ENCODE measurements at regions not wholly inside any gene's neighbourhood (a gene's known extent, or its start where the extent isn't known, plus 50 kb on each side); places are given as distances from the start of the nearest gene placed in this dataset.
A peak's percentile ranks its signal among the peaks of the same experiment; 100 is the strongest.

DNA sequence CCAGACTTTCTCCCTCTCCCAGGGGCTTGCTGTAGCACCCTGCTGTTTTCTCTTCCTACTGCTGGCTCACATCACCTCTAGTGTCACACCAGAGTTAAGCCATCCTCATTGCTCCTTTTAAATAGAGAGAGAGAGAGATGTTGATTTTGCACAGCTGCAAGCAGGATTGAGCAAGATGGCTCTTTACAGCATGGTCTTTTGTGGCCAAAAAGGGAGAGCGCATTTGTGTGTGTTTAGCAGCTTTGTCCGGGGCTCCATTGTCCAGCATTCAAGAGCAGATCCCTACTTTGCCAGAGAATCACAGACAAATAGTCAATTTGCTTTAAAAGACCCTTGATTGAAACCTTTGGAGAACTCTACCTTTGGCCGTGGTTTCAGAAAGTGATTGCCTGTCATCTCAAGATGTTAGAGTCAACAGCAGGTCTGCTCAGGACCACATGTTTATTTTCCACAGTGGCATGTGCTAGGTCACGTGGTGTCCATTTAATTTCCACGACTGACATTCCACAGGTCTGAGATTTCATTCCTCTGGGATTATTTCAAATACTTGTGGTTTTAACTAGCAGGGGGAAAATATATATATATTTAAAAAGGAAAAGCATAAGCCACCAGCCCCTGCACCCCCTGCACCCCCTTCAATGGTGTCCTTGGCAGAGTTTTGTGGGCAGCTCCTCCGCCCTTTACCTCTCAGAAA is 359.9 kb upstream of the SLC14A2 start:
- no peak overlapping the region for H3K4me3 ChIP-seq (ENCODE audit: severe bottlenecking)
- TF ChIP-seq, protein P1, sequence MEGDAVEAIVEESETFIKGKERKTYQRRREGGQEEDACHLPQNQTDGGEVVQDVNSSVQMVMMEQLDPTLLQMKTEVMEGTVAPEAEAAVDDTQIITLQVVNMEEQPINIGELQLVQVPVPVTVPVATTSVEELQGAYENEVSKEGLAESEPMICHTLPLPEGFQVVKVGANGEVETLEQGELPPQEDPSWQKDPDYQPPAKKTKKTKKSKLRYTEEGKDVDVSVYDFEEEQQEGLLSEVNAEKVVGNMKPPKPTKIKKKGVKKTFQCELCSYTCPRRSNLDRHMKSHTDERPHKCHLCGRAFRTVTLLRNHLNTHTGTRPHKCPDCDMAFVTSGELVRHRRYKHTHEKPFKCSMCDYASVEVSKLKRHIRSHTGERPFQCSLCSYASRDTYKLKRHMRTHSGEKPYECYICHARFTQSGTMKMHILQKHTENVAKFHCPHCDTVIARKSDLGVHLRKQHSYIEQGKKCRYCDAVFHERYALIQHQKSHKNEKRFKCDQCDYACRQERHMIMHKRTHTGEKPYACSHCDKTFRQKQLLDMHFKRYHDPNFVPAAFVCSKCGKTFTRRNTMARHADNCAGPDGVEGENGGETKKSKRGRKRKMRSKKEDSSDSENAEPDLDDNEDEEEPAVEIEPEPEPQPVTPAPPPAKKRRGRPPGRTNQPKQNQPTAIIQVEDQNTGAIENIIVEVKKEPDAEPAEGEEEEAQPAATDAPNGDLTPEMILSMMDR (IDR thresholded peaks at IDR 0.05; ENCODE audit: poor library complexity, severe bottlenecking), result no peak
- DNase-seq (ENCODE audit: low spot score), result no peak
- peak overlapping the region; percentile 0 for H3K27ac ChIP-seq (ENCODE audit: poor library complexity, severe bottlenecking)
- H3K27me3 ChIP-seq (ENCODE audit: insufficient read depth, poor library complexity, severe bottlenecking), result no peaks in the 10 kb centered on the region
- H3K9me3 ChIP-seq (ENCODE audit: severe bottlenecking), result no peaks in the 10 kb centered on the region
- peaks cover 9% of the 10 kb centered on the region for H3K4me1 ChIP-seq (ENCODE audit: insufficient read depth, poor library complexity, severe bottlenecking)
- H3K36me3 ChIP-seq (ENCODE audit: low read depth), result no peaks in the 10 kb centered on the region
- peak; percentile 72 for ATAC-seq (ENCODE audit: low read depth)

DNA sequence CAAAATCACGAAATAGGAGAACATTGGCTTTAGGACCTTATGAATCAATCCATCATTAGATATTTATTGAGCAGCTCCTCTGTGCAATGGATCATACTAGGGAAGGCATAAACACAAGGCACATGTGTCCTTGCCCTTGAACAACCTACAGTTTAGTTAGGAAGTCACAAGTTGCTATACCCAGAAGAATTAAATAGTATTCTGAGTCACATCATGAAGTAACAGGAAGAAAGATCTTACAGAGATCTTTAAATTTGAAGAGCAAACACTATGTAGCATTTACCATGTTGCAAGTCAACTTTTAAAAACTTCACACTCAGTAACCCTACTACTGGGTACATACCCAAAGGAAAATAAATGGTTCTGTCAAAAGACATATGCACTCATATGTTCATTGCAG is 355.2 kb upstream of the SLC14A2 start:
- no peak overlapping the region for H3K4me3 ChIP-seq (ENCODE audit: severe bottlenecking)
- no peak for ATAC-seq (ENCODE audit: low read depth)
- no peaks in the 10 kb centered on the region for H3K9me3 ChIP-seq (ENCODE audit: severe bottlenecking)
- DNase-seq (ENCODE audit: low spot score), result no peak
- H3K36me3 ChIP-seq (ENCODE audit: low read depth), result no peaks in the 10 kb centered on the region
- no peaks in the 10 kb centered on the region for H3K27me3 ChIP-seq (ENCODE audit: insufficient read depth, poor library complexity, severe bottlenecking)
- H3K27ac ChIP-seq (ENCODE audit: poor library complexity, severe bottlenecking), result no peak overlapping the region
- TF ChIP-seq, protein P1 (IDR thresholded peaks at IDR 0.05; ENCODE audit: poor library complexity, severe bottlenecking), result no peak
- peaks cover 8% of the 10 kb centered on the region for H3K4me1 ChIP-seq (ENCODE audit: insufficient read depth, poor library complexity, severe bottlenecking)

DNA sequence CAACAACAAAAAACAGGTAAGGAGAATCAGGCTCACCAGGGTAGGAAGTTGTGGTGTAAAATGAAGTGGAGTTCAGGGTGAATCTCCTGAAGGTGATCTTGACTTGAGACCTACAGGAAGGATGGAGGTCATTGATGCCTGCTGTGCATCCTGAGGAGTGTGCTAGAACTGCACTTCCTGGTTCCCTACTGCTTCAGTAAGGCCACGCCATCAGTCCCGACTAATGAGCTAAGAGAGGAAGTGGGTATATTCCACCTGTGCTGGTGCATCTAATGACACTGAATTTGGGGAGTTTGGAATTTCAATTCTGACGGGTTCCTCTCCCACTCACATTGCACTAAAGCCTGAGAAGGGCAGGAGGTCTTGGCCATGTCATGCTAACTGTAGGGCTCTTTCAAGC is 349.3 kb upstream of the SLC14A2 start:
- Histone ChIP-seq H3K36me3 (ENCODE audit: low read depth) (no peaks in the 10 kb centered on the region), H3K9me3 (ENCODE audit: severe bottlenecking) (no peaks in the 10 kb centered on the region), H3K27me3 (ENCODE audit: insufficient read depth, poor library complexity, severe bottlenecking) (no peaks in the 10 kb centered on the region), H3K4me1 (ENCODE audit: insufficient read depth, poor library complexity, severe bottlenecking) (no peaks in the 10 kb centered on the region), H3K4me3 (ENCODE audit: severe bottlenecking) (no peak overlapping the region), H3K27ac (ENCODE audit: poor library complexity, severe bottlenecking) (no peak overlapping the region)
- ATAC-seq (ENCODE audit: low read depth), result no peak
- TF ChIP-seq, protein P1 (IDR thresholded peaks at IDR 0.05; ENCODE audit: poor library complexity, severe bottlenecking), result no peak
- DNase-seq (ENCODE audit: low spot score), result no peak

DNA sequence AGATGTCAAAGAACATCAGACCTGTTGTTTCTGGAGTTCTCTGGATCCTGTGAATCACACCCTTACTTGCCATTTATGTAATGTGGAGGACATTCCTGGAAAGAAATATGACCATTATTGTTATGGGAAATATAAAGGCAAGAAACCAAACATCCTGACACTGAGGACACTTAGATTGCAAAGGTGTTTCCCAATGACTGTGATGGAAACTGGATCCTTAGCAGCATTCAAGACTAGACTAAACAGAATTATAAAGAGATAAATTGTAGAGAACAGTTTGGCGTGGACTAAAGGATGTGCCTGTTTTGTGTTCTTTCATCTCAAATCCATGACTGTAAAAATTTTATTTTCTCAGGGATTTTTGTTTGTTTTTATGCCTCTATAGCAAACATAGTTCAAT is 347.7 kb upstream of the SLC14A2 start:
- Histone ChIP-seq H3K36me3 (ENCODE audit: low read depth) (no peaks in the 10 kb centered on the region), H3K9me3 (ENCODE audit: severe bottlenecking) (no peaks in the 10 kb centered on the region), H3K27me3 (ENCODE audit: insufficient read depth, poor library complexity, severe bottlenecking) (no peaks in the 10 kb centered on the region), H3K4me3 (ENCODE audit: severe bottlenecking) (no peak overlapping the region), H3K27ac (ENCODE audit: poor library complexity, severe bottlenecking) (no peak overlapping the region), H3K4me1 (ENCODE audit: insufficient read depth, poor library complexity, severe bottlenecking) (no peaks in the 10 kb centered on the region)
- ATAC-seq (ENCODE audit: low read depth), result no peak
- TF ChIP-seq, protein P1 (IDR thresholded peaks at IDR 0.05; ENCODE audit: poor library complexity, severe bottlenecking), result no peak
- no peak for DNase-seq (ENCODE audit: low spot score)

DNA sequence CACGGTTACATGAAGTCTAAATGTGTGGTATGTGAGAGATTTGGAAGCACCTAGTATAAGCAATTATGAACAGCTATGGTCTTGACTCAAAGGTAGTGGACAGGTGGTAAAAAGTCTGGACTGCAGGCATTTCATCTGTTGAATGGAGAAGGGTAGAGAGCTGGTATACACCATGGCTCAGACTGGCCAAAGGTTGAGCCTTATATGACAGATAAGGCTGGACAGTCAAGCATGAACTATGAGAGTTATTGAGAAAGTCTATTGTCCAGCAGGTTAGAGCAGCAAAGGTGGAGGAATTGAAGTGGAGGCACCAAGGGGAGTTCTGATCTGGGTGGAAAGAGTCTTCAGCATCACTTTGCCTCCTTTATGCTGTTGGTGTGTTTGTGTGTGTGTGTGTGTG is 346.7 kb upstream of the SLC14A2 start:
- TF ChIP-seq, protein P1 (IDR thresholded peaks at IDR 0.05; ENCODE audit: poor library complexity, severe bottlenecking), result no peak
- Histone ChIP-seq H3K4me1 (ENCODE audit: insufficient read depth, poor library complexity, severe bottlenecking) (no peaks in the 10 kb centered on the region), H3K9me3 (ENCODE audit: severe bottlenecking) (no peaks in the 10 kb centered on the region), H3K27ac (ENCODE audit: poor library complexity, severe bottlenecking) (no peak overlapping the region), H3K4me3 (ENCODE audit: severe bottlenecking) (no peak overlapping the region), H3K27me3 (ENCODE audit: insufficient read depth, poor library complexity, severe bottlenecking) (no peaks in the 10 kb centered on the region), H3K36me3 (ENCODE audit: low read depth) (no peaks in the 10 kb centered on the region)
- DNase-seq (ENCODE audit: low spot score) (no peak), ATAC-seq (ENCODE audit: low read depth) (no peak)
